Activated CD4-positive, alpha-beta T cell treated with anti-CD3 and anti-CD28 coated beads for 48 hours (primary cell): ENCODE measurements at regions not wholly inside any gene's neighbourhood (a gene's known extent, or its start where the extent isn't known, plus 50 kb on each side); places are given as distances from the start of the nearest gene placed in this dataset.
"Not testable (repeated sequence)": the region's sequence is repeated elsewhere in the genome, so short reads cannot be mapped to it uniquely, and the experiment has no call there.

ENCODE experiments used
- DNase-seq: peaks from one replicate; pipeline ENCODE4 v3.0.0-alpha.2; 2020

DNA sequence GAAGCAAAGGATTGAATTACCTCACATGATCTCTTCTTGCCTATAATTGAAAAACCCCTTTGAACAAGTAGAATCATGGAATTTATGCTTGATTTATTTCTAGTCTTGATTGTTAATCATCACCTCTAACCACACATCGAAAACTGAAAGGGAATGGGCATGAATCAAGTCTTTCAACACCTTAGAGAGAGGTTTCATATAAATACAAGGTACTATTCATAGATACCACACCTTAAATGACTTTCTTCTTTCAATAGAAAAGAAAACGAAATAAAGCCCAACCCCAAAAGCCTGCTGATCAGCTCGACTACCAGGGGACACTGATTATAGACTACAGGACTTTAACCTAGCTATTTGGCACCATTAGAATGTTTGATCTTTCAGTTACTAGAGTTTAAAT, 128.6 kb upstream of the PTPRZ1 start:
- DNase-seq, result no peak

DNA sequence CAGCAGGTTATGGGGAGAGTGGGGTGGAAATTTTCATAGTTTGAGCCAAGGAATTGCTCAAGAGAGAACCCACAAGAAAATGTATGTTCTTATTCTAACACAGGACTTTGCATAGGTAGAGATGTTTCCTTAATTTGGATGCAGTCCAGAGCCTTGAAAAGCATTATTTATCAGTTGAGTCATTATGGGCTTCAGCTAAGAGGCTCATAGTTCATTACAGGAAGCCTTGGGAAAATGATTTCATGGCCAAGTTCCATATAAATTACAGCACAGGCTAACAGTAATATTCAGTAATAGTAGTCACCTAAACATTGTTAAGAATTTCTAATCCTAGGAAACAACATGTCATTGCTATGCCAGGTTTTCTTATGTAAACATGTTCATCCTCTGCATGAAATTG, 131.1 kb upstream of the PTPRZ1 start:
- no peak for DNase-seq

DNA sequence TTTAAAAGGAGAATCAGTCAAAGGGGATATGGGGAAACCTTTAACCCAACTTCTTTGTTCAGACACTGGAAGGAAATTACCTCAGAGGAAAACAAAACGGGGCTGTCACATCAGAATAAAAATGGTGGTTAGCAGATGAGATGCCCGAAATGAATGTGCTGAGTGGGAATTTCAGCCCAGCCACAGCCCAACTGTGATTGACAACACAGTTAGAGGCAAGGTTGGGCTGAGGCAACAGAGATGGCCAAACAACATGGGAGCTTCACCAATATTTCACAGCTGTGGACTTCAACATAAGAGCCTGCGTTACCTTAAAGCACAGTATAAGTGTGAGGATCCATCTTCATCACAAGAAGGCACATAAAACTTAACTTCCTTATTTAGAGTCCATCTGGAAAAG, 133.5 kb upstream of the PTPRZ1 start:
- no peak for DNase-seq

DNA sequence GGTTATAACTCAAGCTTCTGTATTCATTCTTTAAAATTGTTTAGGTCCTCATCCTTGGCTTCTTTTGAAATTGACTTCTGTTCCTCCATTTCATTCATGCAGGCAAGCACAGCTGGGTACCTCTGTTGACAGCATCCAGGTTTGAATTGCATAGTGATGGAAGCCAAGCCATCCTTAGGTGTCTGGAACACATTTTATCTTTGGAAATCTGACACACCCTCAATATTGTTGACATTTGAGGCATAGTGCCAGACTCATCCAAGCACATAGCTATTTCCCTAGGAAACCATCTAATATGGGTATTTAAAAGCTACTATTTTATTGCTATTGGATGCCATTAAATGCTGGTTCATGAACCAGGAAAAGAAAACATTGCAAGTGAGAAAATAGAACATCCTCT, 142.1 kb upstream of the PTPRZ1 start:
- no peak for DNase-seq

DNA sequence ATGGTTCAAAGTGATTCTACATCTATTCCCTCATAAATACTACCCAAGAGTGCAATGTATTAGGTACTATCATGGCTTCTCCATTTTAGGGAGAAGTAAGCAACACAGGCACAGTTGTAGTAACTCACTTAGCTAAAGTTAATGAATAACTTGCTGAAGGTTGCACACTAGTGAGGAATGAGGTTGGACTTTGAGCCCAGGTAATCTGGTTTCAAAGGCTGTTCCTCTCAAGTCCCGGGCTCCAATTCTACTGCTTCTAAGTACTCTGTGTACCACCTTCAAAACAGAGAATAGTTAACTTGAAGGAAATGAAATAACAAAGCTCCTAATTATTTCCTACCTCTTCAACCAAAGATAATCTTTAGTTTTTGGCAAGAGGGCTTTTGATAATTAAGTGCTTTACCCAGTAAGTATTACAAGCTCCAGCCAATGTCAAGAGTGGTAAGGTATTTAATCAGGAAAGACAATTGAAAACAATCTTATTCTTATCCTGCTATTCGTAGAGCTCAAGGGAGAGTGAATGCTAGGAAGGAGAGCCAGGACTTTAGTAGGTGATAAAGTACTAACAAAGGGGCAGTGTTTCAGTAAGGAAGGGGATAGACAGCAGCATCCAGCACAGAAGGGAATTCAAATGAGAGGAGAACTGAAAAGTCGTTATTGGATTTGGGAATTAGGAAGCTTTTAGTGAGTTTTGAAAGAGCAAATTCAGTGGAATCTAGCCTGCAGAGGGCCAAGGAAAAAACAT, 158.2 kb upstream of the PTPRZ1 start:
- no peak for DNase-seq

DNA sequence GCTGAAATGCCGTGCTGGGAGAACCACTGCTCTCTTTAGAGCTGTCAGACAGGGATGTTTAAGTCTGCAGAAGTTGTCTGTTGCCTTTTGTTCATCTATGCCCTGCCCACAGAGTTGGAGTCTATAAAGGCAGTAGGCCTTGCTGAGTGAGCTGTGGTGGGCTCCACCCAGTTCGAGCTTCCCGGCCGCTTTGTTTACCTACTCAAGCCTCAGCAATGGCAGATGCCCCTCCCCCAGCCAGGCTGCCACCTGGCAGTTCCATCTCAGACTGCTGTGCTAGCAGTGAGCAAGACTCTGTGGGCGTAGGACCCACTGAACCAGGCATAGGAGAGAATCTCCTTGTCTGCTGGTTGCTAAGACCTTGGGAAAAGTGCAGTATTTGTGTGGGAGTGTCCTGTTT, 160.0 kb upstream of the PTPRZ1 start:
- not testable (repeated sequence) for DNase-seq

DNA sequence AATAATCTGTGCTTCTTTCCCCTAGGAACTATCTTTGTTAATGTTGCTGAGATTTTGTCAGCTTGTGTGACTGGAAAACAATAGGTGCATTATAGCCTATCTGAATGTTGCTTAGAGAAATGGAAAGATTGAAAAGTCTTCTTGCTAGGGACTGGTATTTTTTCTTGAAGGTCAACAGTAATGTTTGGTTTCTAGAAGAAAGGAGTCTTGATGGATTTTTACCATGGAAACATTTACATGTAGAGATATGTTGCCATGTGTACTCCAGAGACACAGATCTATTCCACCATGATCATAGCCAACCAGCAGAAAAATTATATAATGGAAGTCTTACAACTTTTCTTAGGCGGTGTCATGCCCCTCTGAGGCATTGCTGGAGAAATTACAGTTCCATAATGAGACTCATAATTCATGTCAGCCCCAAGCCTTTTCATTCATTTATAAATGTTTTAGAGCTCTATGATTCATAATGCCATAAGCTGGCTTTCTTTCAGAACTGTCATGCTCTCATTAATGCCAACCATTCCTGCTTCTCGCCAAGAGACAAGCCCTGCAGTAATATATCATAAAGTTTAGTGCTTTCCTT, 175.1 kb upstream of the PTPRZ1 start:
- no peak for DNase-seq

DNA sequence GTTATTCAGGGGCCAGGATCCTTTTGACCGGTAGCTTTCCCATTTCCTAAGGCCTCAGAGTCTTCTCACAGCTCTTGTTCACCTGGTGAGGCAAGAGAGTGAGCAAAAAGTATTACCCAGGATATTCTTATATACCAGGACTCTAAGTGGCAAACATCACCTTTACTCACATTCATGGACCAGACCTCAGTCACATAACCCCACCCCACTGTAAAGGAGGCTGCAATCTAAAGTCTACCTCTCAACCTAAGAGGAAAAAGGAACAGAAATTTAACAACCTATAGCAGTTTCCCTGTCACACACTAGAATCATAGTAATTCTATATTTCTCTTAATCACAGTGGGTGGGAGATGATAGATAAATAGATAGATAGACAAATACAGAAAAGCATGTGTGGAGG, 176.0 kb upstream of the PTPRZ1 start:
- DNase-seq, result no peak

DNA sequence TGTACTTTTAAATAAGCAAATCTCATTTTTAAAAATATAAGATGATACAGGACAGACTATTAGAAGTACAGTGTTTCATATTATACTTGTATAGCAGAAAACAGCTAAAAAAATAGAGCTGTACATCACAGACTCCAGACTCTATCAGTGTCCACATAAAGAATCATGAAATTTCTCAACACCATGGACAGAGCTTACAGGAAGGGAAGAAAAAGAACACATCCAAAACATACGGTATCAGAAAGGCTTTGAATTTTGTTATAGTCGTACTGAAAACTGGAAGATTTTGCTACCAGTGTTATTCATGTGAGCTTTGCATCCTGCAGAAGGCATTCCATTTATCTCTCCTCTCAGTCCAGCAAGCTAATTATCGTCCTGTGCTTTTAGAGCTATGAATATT, 183.2 kb upstream of the PTPRZ1 start:
- DNase-seq, result no peak

DNA sequence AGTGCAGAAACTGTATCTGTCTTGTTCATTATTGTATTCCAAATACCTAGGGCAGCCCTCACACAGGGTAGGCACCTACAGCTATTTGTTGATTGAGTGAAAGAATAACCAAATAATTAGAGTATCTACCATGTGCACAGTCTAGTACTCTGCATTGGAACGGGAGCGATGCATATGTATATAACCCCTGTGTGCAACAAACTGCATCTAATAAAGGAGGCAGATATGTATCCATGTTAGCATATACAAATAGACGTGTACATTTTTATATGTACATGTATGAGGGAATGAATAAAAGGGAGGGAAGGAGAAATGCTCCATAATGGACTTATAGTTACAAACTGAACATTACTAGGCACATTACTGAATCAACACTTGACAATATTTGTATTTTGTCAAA, 191.3 kb upstream of the PTPRZ1 start:
- no peak for DNase-seq

DNA sequence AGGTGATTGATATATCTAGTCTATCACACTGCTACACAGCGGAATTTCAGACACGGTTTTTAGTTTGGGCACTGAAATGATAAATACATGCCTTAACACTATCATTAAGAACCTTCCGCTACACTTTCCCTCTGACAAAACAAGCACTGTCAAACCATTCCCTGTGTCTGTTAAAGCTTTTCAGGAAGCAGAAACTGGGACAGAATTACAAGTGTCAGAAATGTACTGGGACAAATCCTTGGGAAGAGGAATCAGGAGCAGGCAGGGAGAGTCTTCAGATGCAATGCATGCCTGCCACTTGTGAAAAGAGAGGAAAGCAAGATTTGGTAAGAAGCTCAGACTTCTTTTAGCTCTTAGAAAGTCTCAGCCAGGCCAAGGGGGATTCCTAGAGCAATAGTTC, 196.8 kb upstream of the PTPRZ1 start:
- DNase-seq, result no peak

DNA sequence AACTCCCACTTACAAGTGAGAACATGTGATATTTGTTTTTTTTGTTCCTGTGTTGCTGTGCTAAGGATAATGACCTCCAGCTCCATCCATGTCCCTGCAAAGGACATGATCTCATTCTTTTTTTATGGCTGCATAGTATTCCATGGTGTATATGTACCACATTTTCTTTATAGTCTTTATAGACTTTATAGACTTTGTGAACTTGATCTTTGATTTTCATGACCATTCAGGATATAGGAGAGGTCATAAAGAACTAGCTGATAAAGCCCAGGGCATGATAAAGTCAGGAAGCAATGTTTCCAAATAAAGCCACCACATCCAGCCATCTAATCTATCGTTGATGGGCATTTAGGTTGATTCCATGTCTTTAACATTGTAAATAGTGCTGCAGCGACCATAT, 198.5 kb upstream of the PTPRZ1 start:
- not testable (repeated sequence) for DNase-seq

DNA sequence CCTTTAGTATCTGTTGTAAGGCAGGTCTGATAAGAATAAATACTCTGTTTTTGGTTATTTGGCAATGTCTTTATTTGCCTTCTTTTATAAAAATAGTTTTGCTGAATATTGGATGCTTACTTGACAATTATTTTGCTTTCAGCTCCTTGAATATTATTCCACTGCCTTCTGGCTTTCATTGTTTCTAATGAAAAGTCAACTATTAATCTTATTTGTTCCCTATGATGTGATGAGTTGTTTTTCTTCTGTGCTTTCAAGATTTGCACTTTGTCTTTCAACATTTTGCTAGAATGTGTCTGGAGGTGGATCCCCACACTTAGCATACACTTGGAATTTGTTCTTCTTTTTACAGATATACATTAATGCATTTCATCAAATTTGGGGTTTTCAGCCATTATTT, 203.8 kb upstream of the PTPRZ1 start:
- no peak for DNase-seq

DNA sequence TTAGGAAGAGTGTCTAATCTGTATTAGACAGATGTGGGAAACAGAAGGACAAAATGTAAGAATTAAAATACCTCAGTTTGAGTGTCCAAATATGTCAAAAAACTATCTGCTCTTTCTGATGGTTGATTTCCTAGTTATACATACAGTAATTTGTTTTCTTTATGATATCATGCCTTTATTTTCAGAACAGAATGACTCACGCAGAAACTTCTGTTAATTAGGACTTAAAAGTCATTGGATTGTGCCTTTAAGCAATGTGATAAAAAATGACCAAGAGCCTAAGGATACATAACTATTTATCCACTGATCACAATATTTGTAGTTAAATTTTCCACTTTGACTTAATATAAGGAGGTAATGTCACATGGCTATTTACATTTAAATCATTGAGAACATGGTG, 206.7 kb upstream of the PTPRZ1 start:
- no peak for DNase-seq

DNA sequence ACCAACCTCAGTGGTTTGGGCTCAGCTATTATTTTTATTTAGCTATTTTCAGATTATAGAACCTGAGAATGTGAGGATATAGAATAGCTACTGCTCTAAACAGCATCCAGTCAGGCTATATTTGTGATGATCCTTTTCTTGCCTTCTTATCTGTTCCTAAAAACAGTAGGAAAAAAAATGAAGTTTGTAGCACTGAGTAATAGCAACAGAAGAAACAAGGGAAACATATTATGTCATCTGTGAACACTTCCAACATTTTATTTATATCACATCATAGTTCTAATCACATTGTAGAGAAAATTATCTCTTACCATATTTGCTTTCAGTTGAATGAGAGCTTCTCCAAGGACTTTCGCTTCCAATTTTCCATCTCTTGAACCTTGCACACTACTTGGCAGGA, 229.6 kb upstream of the PTPRZ1 start:
- DNase-seq, result no peak

DNA sequence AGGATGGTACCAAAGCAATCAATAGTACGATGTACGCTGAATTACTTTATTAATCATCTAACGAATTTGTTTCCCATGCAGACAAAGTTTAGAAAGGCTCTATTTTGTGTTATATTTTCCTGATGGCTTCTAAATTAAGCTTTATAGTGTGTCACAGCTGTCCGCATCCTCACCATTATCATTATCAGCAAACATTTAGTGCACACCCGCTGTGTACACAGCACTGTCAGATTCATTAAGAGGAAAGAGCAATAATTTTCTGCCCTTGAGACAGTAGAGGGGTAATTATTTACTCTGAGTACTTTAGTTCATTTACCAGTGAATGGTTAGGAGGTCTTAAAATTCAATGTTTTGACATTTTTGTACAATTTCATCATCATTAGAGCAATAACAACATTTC, 233.3 kb upstream of the PTPRZ1 start:
- no peak for DNase-seq

DNA sequence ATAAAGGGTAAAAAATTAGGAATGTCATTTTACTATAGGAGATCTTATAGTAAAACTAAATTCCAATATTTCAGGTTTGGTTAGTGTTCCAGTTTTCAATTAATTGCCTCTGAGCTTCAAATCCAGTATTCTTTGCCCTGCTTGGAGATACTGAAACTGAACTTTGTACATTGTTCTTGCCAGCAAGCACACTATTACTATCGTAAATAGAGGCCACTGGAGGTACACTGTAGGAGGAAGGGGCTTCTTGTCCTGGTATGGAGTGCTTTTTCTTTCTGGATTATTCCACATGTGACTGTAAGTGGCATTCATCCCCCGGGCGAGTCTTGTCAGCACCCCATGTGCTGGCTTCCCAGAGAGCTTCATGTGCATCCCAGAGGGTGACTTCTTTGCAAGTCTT, 234.7 kb upstream of the PTPRZ1 start:
- DNase-seq, result no peak

DNA sequence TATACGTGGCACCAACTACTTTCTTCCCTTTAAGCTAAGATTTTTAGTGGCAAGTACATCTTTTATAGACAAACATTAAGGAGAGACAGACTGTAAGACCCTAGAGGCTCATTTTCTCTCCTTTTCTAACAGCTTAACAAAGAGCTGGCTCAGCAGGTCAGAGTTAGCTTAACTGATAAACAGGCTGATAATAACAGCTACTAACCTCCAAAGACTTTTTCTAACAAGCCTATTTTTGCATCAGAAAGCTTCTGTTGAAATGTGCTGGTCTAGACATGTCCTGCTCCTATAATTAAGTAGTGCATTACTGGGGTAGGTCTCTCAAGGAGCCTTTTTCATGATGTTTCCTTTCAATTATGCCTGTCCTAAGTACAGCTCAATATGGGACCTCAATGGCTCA, 238.2 kb upstream of the FAM3C start:
- no peak for DNase-seq

DNA sequence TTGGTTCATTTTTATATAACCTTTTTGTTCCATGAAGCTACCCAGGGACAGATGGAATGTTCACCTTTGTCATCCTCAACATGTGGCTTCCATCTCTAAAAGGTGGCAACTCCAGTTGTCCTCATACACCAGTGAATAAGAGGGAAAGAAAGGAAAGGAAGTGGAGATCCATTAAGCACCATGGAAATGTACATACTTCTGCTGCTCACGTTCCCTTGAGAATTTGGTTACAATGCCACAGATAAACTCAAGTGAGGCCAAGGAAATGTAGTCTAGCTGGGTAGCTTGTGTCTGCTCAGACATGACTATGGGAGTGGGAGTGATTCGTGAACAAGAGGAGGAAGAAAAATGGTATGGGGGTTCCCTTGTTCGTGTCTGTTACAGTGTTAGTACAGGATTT, 237.1 kb upstream of the FAM3C start:
- no peak for DNase-seq

DNA sequence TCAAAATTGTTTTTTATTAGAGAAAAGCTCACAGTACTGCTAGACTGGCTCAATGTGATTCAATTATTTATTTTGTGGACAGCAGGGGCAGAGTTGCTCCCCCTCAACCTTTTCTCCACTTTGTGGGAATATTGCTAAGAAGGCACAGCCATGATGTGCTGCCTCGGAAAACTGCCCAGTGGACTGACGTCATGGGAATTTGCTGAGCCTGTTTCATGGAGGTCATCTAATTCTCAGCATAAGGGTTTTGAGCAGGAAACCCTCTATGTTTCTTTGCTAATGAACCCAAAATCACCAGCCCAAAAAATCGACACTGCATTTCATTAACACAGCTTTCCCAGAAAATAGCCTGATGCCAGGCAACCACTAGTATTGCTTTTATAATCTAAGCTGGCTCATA, 228.8 kb upstream of the FAM3C start:
- DNase-seq, result no peak

DNA sequence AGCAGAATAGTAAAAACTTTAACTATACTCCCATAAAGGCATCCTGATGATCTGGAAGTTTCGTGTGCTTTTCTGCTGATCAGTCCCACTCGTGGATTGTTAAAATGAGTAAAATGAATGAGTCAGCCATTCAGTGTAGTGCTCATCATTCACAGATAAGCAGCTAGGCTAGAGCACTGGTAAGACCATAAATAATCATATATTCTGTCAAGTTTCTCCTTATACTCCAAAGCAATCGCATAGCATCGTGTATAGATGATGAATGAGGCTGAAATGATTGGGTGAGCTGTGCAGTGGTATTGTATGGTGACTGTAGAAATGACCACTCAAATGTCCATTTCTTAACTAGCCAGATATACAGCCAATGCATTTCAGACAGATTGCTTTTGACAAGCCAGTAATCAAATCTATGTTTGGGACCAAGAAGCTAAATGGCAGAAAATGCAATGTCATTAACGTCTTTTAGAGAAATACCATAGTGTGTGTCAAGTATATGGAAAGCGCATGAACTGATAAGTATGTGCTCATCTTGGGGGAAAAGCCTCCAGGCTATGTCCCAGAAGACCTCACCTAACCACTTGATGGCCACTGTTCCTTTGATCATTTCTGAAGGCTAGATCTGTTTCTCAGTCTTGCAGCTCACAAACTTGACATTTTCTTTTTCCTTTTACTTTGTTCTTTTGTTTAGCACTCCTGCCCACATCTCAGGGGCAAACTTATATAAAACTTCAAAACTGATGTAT, 227.2 kb upstream of the FAM3C start:
- no peak for DNase-seq

DNA sequence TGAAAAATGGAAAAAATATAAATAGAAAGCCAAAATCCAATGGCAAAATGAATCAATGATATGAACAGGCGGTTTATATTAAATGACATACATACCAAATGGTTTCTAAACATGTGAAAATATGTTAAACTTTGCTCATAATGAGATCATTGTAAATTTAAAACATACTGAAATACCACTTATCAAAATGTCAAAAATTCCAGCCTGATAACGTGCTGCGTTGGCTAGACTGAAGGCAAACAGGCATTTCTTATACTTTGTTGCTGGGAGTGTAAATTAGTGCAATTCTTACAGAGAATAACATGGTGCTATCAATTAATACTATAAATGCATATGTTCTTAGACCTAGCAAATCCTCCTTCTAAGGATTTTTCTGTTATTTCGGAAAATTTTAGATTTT, 225.8 kb upstream of the FAM3C start:
- no peak for DNase-seq

DNA sequence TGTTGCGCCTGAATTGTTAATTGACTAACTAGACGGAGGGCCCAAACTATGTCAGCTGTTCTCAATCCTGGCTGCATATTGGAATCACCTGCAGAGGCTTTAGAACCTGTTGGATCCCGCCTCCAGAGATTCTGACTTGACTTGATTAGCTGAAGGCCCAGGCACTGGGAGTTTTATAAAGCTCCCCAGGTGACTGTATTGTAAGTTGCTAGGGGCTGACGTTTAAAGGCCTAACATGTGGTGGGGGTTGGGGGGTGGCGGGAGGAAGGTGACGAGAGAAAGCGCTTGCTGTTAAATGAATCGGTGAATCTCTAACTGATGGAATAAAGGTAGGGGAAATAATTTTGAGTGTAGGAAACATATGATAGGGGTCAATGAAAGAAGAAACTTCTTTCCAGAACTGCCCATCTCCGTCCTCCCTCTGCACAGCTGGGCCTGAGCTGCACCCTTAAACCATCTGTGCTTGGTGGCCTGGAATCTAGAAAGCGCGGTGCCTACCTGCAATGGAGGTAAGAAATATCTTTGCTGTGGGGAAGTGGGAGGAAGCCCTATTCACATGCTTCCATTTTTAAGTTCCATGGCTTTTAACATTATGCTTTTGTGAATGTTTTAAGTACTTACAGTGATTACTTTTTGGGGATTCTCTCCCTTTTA, 225.0 kb upstream of the FAM3C start:
- no peak for DNase-seq

DNA sequence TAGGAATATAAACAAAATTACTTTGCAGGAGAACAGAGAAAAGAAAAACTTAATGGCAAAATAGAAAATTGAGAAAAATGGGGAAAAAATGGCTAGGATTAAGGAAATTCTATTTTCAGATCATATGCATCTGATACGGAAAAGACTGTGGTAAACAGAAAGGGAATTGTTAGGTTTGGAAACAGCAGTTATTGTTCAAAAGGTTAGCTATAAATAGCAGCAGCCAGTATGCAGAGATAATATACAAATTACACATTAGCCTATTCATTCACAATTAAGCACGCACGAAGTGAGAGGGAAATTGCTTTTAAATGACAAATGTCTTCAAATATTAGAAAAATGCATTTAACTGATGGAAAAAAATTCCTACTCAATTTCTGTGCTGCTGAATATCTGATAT, 224.1 kb upstream of the FAM3C start:
- DNase-seq, result no peak
